HEK293 (cell line): ENCODE measurements at regions not wholly inside any gene's neighbourhood (a gene's known extent, or its start where the extent isn't known, plus 50 kb on each side); places are given as distances from the start of the nearest gene placed in this dataset.

Experiments
- KLF16 ChIP-seq: fragments of 450-650 bp; formaldehyde crosslinking; IDR thresholded peaks from 2 replicates; pipeline ENCODE4 v1.5.1; 2017; ENCODE audit warnings: missing biosample characterization, missing genetic modification characterization
- REST ChIP-seq: fragments of 450-650 bp; formaldehyde crosslinking; IDR thresholded peaks from 2 replicates; pipeline ENCODE4 v1.5.1; 2016; ENCODE audit warnings: missing biosample characterization, missing genetic modification characterization
- ZBTB8A ChIP-seq: fragments of 450-650 bp; formaldehyde crosslinking; IDR thresholded peaks from 2 replicates; pipeline ENCODE4 v1.5.1; 2016; ENCODE audit warnings: missing biosample characterization, missing genetic modification characterization
- ZNF138 ChIP-seq: fragments of 450-650 bp; formaldehyde crosslinking; IDR thresholded peaks from 2 replicates; pipeline ENCODE4 v1.5.1; 2016; ENCODE audit warnings: missing biosample characterization, missing genetic modification characterization, borderline replicate concordance
- ZNF639 ChIP-seq: fragments of 450-650 bp; formaldehyde crosslinking; IDR thresholded peaks from 2 replicates; pipeline ENCODE4 v1.5.1; 2016; ENCODE audit warnings: missing biosample characterization, missing genetic modification characterization
- ZNF785 ChIP-seq: fragments of 450-650 bp; formaldehyde crosslinking; IDR thresholded peaks from 2 replicates; pipeline ENCODE4 v1.5.1; 2016; ENCODE audit warnings: missing biosample characterization, missing genetic modification characterization
- ZNF791 ChIP-seq: fragments of 450-650 bp; formaldehyde crosslinking; IDR thresholded peaks from 2 replicates; pipeline ENCODE4 v1.5.1; 2016; ENCODE audit warnings: missing biosample characterization, missing genetic modification characterization
- TF ChIP-seq, protein P1 (sequence below): fragments of 450-650 bp; formaldehyde crosslinking; IDR thresholded peaks from 2 replicates; pipeline ENCODE4 v1.5.1; 2016; ENCODE audit warnings: missing biosample characterization, missing genetic modification characterization
- TF ChIP-seq, protein P2 (sequence below): fragments of 450-650 bp; formaldehyde crosslinking; IDR thresholded peaks from 2 replicates; pipeline ENCODE4 v1.5.1; 2016; ENCODE audit warnings: missing biosample characterization, missing genetic modification characterization

GRCh38 chr4:177052211-177052934 lies 257.3 kb upstream of the NEIL3 start:
- TF ChIP-seq, protein P1, sequence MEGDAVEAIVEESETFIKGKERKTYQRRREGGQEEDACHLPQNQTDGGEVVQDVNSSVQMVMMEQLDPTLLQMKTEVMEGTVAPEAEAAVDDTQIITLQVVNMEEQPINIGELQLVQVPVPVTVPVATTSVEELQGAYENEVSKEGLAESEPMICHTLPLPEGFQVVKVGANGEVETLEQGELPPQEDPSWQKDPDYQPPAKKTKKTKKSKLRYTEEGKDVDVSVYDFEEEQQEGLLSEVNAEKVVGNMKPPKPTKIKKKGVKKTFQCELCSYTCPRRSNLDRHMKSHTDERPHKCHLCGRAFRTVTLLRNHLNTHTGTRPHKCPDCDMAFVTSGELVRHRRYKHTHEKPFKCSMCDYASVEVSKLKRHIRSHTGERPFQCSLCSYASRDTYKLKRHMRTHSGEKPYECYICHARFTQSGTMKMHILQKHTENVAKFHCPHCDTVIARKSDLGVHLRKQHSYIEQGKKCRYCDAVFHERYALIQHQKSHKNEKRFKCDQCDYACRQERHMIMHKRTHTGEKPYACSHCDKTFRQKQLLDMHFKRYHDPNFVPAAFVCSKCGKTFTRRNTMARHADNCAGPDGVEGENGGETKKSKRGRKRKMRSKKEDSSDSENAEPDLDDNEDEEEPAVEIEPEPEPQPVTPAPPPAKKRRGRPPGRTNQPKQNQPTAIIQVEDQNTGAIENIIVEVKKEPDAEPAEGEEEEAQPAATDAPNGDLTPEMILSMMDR (tag by site-specific recombination): no peak
- no peak for TF ChIP-seq ZNF639 (tag by site-specific recombination)
- TF ChIP-seq REST (tag by site-specific recombination): no peak
- TF ChIP-seq ZBTB8A (tag by site-specific recombination): no peak
- TF ChIP-seq ZNF785: no peak
- TF ChIP-seq KLF16 (tag by site-specific recombination): no peak
- TF ChIP-seq, protein P2, sequence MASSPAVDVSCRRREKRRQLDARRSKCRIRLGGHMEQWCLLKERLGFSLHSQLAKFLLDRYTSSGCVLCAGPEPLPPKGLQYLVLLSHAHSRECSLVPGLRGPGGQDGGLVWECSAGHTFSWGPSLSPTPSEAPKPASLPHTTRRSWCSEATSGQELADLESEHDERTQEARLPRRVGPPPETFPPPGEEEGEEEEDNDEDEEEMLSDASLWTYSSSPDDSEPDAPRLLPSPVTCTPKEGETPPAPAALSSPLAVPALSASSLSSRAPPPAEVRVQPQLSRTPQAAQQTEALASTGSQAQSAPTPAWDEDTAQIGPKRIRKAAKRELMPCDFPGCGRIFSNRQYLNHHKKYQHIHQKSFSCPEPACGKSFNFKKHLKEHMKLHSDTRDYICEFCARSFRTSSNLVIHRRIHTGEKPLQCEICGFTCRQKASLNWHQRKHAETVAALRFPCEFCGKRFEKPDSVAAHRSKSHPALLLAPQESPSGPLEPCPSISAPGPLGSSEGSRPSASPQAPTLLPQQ: no peak
- no peak for TF ChIP-seq ZNF138 (tag by site-specific recombination)
- TF ChIP-seq ZNF791: no peak
